ENCODE measurements at regions not wholly inside any gene's neighbourhood (a gene's known extent, or its start where the extent isn't known, plus 50 kb on each side); places are given as distances from the start of the nearest gene placed in this dataset.

- POLR2A ChIA-PET = no interaction called here
These were observed 198.4 kb upstream of the FOXN3 start for GRCh38 chr14:89615421-89615820.

GRCh38 chr14:89614009-89614691 lies 197.1 kb upstream of the FOXN3 start:
- ChIA-PET CTCF (no interaction called here), POLR2A (no interaction called here)
- no peak for TF ChIP-seq CTCF (IDR thresholded peaks at IDR 0.05; ENCODE audit: insufficient read depth, low read depth, low read length)
- no peaks in the 10 kb centered on the region for H3K36me3 ChIP-seq (ENCODE audit: control insufficient read depth, insufficient read depth, low read length)
- no peak for DNase-seq (ENCODE audit: low read depth)
- H3K4me3 ChIP-seq (ENCODE audit: low read depth, low read length) = no peak overlapping the region
- no peaks in the 10 kb centered on the region for H3K27me3 ChIP-seq (ENCODE audit: control insufficient read depth, insufficient read depth, low read length)

More at GRCh38 chr14:89615421-89615820, 198.4 kb upstream of the FOXN3 start:
- Histone ChIP-seq H3K4me3 (ENCODE audit: low read depth, low read length) (no peak overlapping the region), H3K36me3 (ENCODE audit: control insufficient read depth, insufficient read depth, low read length) (no peaks in the 10 kb centered on the region), H3K27me3 (ENCODE audit: control insufficient read depth, insufficient read depth, low read length) (no peaks in the 10 kb centered on the region)
- no peak for TF ChIP-seq CTCF (IDR thresholded peaks at IDR 0.05; ENCODE audit: insufficient read depth, low read depth, low read length)
- DNase-seq (ENCODE audit: low read depth) = no peak
- CTCF ChIA-PET = no interaction called here

- CTCF ChIA-PET = no interaction called here
- POLR2A ChIA-PET = no interaction called here
- Histone ChIP-seq H3K36me3 (ENCODE audit: control insufficient read depth, insufficient read depth, low read length) (no peaks in the 10 kb centered on the region; the same call in 1 of the 2 replicates), H3K4me3 (ENCODE audit: low read depth, low read length) (no peak overlapping the region), H3K27me3 (ENCODE audit: control insufficient read depth, insufficient read depth, low read length) (no peaks in the 10 kb centered on the region)
- no peak for TF ChIP-seq CTCF (IDR thresholded peaks at IDR 0.05; ENCODE audit: insufficient read depth, low read depth, low read length)
- DNase-seq (ENCODE audit: low read depth) = no peak
These were observed 196.4 kb upstream of the FOXN3 start for GRCh38 chr14:89613260-89614008.

GRCh38 chr14:89609500-89610100 lies 192.6 kb upstream of the FOXN3 start:
- no peak for DNase-seq (ENCODE audit: low read depth)
- ChIA-PET POLR2A (no interaction called here), CTCF (no interaction called here)
- Histone ChIP-seq H3K27me3 (ENCODE audit: control insufficient read depth, insufficient read depth, low read length) (no peaks in the 10 kb centered on the region), H3K4me3 (ENCODE audit: low read depth, low read length) (no peak overlapping the region), H3K36me3 (ENCODE audit: control insufficient read depth, insufficient read depth, low read length) (no peaks in the 10 kb centered on the region; the same call in 1 of the 2 replicates)
- no peak for TF ChIP-seq CTCF (IDR thresholded peaks at IDR 0.05; ENCODE audit: insufficient read depth, low read depth, low read length)

GRCh38 chr14:89607453-89607852 lies 190.4 kb upstream of the FOXN3 start:
- POLR2A ChIA-PET = no interaction called here
- Histone ChIP-seq H3K27me3 (ENCODE audit: control insufficient read depth, insufficient read depth, low read length) (no peaks in the 10 kb centered on the region), H3K36me3 (ENCODE audit: control insufficient read depth, insufficient read depth, low read length) (no peaks in the 10 kb centered on the region; the same call in 1 of the 2 replicates), H3K4me3 (ENCODE audit: low read depth, low read length) (no peak overlapping the region)
- CTCF ChIA-PET = no interaction called here
- no peak for TF ChIP-seq CTCF (IDR thresholded peaks at IDR 0.05; ENCODE audit: insufficient read depth, low read depth, low read length)
- DNase-seq (ENCODE audit: low read depth) = no peak
